GM12872 (cell line): ENCODE measurements at regions not wholly inside any gene's neighbourhood (a gene's known extent, or its start where the extent isn't known, plus 50 kb on each side); places are given as distances from the start of the nearest gene placed in this dataset.

Source experiments
- CTCF ChIP-seq: IDR thresholded peaks from 3 replicates; pipeline ENCODE4 v1.5.1; 2011; ENCODE audit warnings: low read depth, mild to moderate bottlenecking, low read length, moderate library complexity; ENCODE audit not compliant: insufficient read depth

GRCh38 chr2:90209806-90210205 lies 1518.3 kb downstream of the RPIA start:
- no peak for TF ChIP-seq CTCF

- TF ChIP-seq CTCF = no peak
These were observed 1529.8 kb downstream of the RPIA start for GRCh38 chr2:90221300-90221651.

- TF ChIP-seq CTCF = 0 out of 3 replicates have a peak, but pooled peaks have one; percentile 6
These were observed 1535.1 kb downstream of the RPIA start for GRCh38 chr2:90226465-90227072.

- TF ChIP-seq CTCF = peak; percentile 31; the same call in 1 of the 3 replicates
These were observed 1546.5 kb downstream of the RPIA start for GRCh38 chr2:90237923-90238361.
